IMR-90 (cell line): ENCODE measurements at regions not wholly inside any gene's neighbourhood (a gene's known extent, or its start where the extent isn't known, plus 50 kb on each side); places are given as distances from the start of the nearest gene placed in this dataset.

Source experiments
- CTCF ChIP-seq: conservative IDR thresholded peaks from 2 replicates; pipeline ENCODE4 v1.5.1; 2012; ENCODE audit warnings: mild to moderate bottlenecking, low read depth, low read length, improper control_type of control experiment
- MAFK ChIP-seq: IDR thresholded peaks from 2 replicates; pipeline ENCODE4 v1.6.1; 2012; ENCODE audit warnings: low read depth, low read length, improper control_type of control experiment
- MAZ ChIP-seq: IDR thresholded peaks from 2 replicates; pipeline ENCODE4 v1.6.1; 2012; ENCODE audit warnings: low read depth, mild to moderate bottlenecking, low read length, improper control_type of control experiment, moderate library complexity, borderline replicate concordance
- MXI1 ChIP-seq: IDR thresholded peaks from 2 replicates; pipeline ENCODE4 v1.6.1; 2012; ENCODE audit warnings: low read depth, mild to moderate bottlenecking, low read length, moderate library complexity, borderline replicate concordance
- POLR2A ChIP-seq: IDR thresholded peaks from 2 replicates; pipeline ENCODE4 v1.6.1; 2012; ENCODE audit warnings: mild to moderate bottlenecking, low read depth, low read length
- SMC3 ChIP-seq: fragments of 150-350 bp; IDR thresholded peaks from 2 replicates; pipeline ENCODE4 v1.6.1; 2016; ENCODE audit warnings: low read depth, mild to moderate bottlenecking, antibody characterized with exemption, low read length, moderate library complexity
- USF2 ChIP-seq: fragments of 150-350 bp; IDR thresholded peaks from 2 replicates; pipeline ENCODE4 v1.6.1; 2017; ENCODE audit warnings: mild to moderate bottlenecking, antibody characterized with exemption, low read length, low read depth

- TF ChIP-seq MXI1 (no peak), CTCF (no peak), USF2 (no peak), POLR2A (no peak), MAFK (no peak), MAZ (no peak), SMC3 (no peak)
These were observed 60.7 kb upstream of the PROKR2 start for GRCh38 chr20:5377484-5377883.
